SK-N-SH (cell line): ENCODE measurements at regions not wholly inside any gene's neighbourhood (a gene's known extent, or its start where the extent isn't known, plus 50 kb on each side); places are given as distances from the start of the nearest gene placed in this dataset.

Experiments used
- CTCF ChIA-PET: fragments of 300-600, 350-600 bp; formaldehyde crosslinking; extraction: SDS; loops from one replicate; lab custom pipeline; 2021; lab: Yijun Ruan, JAX
- POLR2A ChIA-PET: fragments of 350-600 bp; sonication (Branson Sonifier 250); formaldehyde crosslinking; extraction: SDS; loops from one replicate; lab custom pipeline; 2020; ENCODE audit warnings: antibody characterized with exemption, inconsistent platforms; lab: Yijun Ruan, JAX
- DNase-seq: peaks from one replicate; pipeline ENCODE4 v3.0.0; 2012
- H2AFZ ChIP-seq: fragments of 200-600 bp; sonication (generic); 2 replicates; pipeline ENCODE4 v1.8.1; 2016; ENCODE audit warnings: antibody characterized with exemption, mild to moderate bottlenecking, low read depth
- H3F3A ChIP-seq: fragments of 200-600 bp; sonication (generic); replicated peaks from 2 replicates; pipeline ENCODE3; 2016; ENCODE audit warnings: antibody characterized with exemption, mild to moderate bottlenecking; ENCODE audit not compliant: insufficient read depth
- H3K27ac ChIP-seq, 2 experiments: fragments of 200-500 bp in 1 of 2; fragments of 200-600 bp in 1 of 2; sonication (Bioruptor generic) in 1 of 2; sonication (generic), shearing (Covaris generic) in 1 of 2; 2 replicates each; pipeline versions ENCODE4 v1.5.1 to v1.6.1; 2014 to 2016; ENCODE audit warnings: low read depth in 2 of 2, inconsistent platforms in 1 of 2, low read length in 1 of 2, mild to moderate bottlenecking in 1 of 2, mixed read lengths in 1 of 2
- H3K27me3 ChIP-seq: fragments of 200-600 bp; sonication (generic), shearing (Covaris generic); 2 replicates; pipeline ENCODE4 v1.6.1; 2016; ENCODE audit warnings: mixed run types; ENCODE audit not compliant: insufficient read depth
- H3K36me3 ChIP-seq, 2 experiments: fragments of 200-500 bp in 1 of 2; fragments of 200-600 bp in 1 of 2; sonication (Bioruptor generic) in 1 of 2; sonication (generic) in 1 of 2; replicated peaks in 1 of 2; 2 replicates each; pipeline versions ENCODE3 to v1.5.1; 2014 to 2016; ENCODE audit warnings: low read length in 1 of 2, mild to moderate bottlenecking in 1 of 2; ENCODE audit not compliant: insufficient read depth in 2 of 2, control insufficient read depth in 1 of 2
- H3K4me1 ChIP-seq, 2 experiments: fragments of 200-500 bp in 1 of 2; fragments of 200-600 bp in 1 of 2; sonication (Bioruptor generic) in 1 of 2; sonication (generic), shearing (Covaris generic) in 1 of 2; 2 replicates each; pipeline versions ENCODE4 v1.5.1 to v1.6.1; 2014 to 2016; ENCODE audit warnings: low read depth in 1 of 2, low read length in 1 of 2, mixed run types in 1 of 2; ENCODE audit not compliant: insufficient read depth in 2 of 2, control insufficient read depth in 1 of 2
- H3K4me2 ChIP-seq: fragments of 200-600 bp; sonication (generic), shearing (Covaris generic); 2 replicates; pipeline ENCODE4 v1.6.1; 2017; ENCODE audit warnings: mixed run types
- H3K4me3 ChIP-seq, 2 experiments: fragments of 200-500 bp in 1 of 2; fragments of 200-600 bp in 1 of 2; sonication (Bioruptor generic) in 1 of 2; sonication (generic), shearing (Covaris generic) in 1 of 2; 2 replicates each; pipeline versions ENCODE4 v1.5.1 to v1.8.1; 2014 to 2016; ENCODE audit warnings: low read depth in 2 of 2, inconsistent platforms in 1 of 2, low read length in 1 of 2, mild to moderate bottlenecking in 1 of 2, mixed read lengths in 1 of 2, moderate library complexity in 1 of 2
- H3K79me2 ChIP-seq: fragments of 200-600 bp; sonication (generic); 2 replicates; pipeline ENCODE4 v1.8.1; 2017; ENCODE audit warnings: mild to moderate bottlenecking; ENCODE audit not compliant: insufficient read depth
- H3K9ac ChIP-seq: fragments of 200-600 bp; sonication (generic); 2 replicates; pipeline ENCODE4 v1.6.1; 2017; ENCODE audit warnings: mixed run types
- H3K9me2 ChIP-seq: fragments of 200-600 bp; sonication (generic); 2 replicates; pipeline ENCODE4 v1.6.1; 2017; ENCODE audit warnings: mixed run types
- H3K9me3 ChIP-seq: fragments of 200-600 bp; sonication (generic); 2 replicates; pipeline ENCODE4 v1.6.1; 2017; ENCODE audit warnings: mixed run types, mild to moderate bottlenecking, moderate library complexity
- H4K20me1 ChIP-seq: fragments of 200-600 bp; sonication (generic); 2 replicates; pipeline ENCODE4 v1.6.1; 2017; ENCODE audit warnings: mild to moderate bottlenecking, mixed run types; ENCODE audit not compliant: insufficient read depth
- ELF1 ChIP-seq: IDR thresholded peaks from 2 replicates; pipeline ENCODE4 v1.4.0; 2012
- FOXM1 ChIP-seq: IDR thresholded peaks from 2 replicates; pipeline ENCODE4 v1.4.0; 2012; ENCODE audit warnings: low read depth, mild to moderate bottlenecking
- GATA2 ChIP-seq: sonication (generic); formaldehyde crosslinking; IDR thresholded peaks from 2 replicates; pipeline ENCODE4 v1.5.0; 2020; ENCODE audit warnings: mild to moderate bottlenecking, missing genetic modification reagents
- JUND ChIP-seq: IDR thresholded peaks from 2 replicates; pipeline ENCODE4 v1.4.0; 2012
- MXI1 ChIP-seq: IDR thresholded peaks from 2 replicates; pipeline ENCODE4 v1.6.1; 2012; ENCODE audit warnings: mild to moderate bottlenecking, low read depth, low read length, improper control_type of control experiment
- NFIC ChIP-seq: IDR thresholded peaks from 2 replicates; pipeline ENCODE4 v1.4.0; 2012; ENCODE audit warnings: borderline replicate concordance
- POLR2AphosphoS5 ChIP-seq: IDR thresholded peaks from 2 replicates; pipeline ENCODE4 v1.6.1; 2012; ENCODE audit warnings: low read depth, low read length
- SIN3A ChIP-seq: IDR thresholded peaks from 2 replicates; pipeline ENCODE4 v1.6.1; 2012; ENCODE audit warnings: low read depth, mild to moderate bottlenecking, low read length, moderate library complexity, borderline replicate concordance
- TAF1 ChIP-seq: IDR thresholded peaks from 2 replicates; pipeline ENCODE4 v1.6.1; 2012; ENCODE audit warnings: low read depth, mild to moderate bottlenecking, low read length, moderate library complexity, borderline replicate concordance
- YY1 ChIP-seq: IDR thresholded peaks from 2 replicates; pipeline ENCODE4 v1.4.0; 2012; ENCODE audit warnings: low read depth, mild to moderate bottlenecking
- WGBS: methylation state at CpG from one replicate; pipeline ENCODE4 v1.1.6; 2017; ENCODE audit warnings: low lambda C conversion rate; 5-methylcytosine and 5-hydroxymethylcytosine counted together
- TF ChIP-seq, protein P1 (sequence below): IDR thresholded peaks from 2 replicates; pipeline ENCODE4 v1.4.0; 2012; ENCODE audit warnings: low read depth, borderline replicate concordance
- TF ChIP-seq, protein P2 (sequence below): fragments of 150-350 bp; IDR thresholded peaks from 2 replicates; pipeline ENCODE4 v1.6.1; 2017; ENCODE audit warnings: antibody characterized with exemption, low read length, low read depth, borderline replicate concordance
- TF ChIP-seq, protein P3 (sequence below): fragments of 200-600 bp; sonication (generic); IDR thresholded peaks from 2 replicates; pipeline ENCODE4 v1.6.1; 2017; ENCODE audit warnings: antibody characterized with exemption, mild to moderate bottlenecking, moderate library complexity
- TF ChIP-seq, protein P4 (sequence below): IDR thresholded peaks from 2 replicates; pipeline ENCODE4; 2012
- TF ChIP-seq, protein P5 (sequence below): IDR thresholded peaks from 2 replicates; pipeline ENCODE4 v1.4.0; 2012; ENCODE audit warnings: low read depth

DNA sequence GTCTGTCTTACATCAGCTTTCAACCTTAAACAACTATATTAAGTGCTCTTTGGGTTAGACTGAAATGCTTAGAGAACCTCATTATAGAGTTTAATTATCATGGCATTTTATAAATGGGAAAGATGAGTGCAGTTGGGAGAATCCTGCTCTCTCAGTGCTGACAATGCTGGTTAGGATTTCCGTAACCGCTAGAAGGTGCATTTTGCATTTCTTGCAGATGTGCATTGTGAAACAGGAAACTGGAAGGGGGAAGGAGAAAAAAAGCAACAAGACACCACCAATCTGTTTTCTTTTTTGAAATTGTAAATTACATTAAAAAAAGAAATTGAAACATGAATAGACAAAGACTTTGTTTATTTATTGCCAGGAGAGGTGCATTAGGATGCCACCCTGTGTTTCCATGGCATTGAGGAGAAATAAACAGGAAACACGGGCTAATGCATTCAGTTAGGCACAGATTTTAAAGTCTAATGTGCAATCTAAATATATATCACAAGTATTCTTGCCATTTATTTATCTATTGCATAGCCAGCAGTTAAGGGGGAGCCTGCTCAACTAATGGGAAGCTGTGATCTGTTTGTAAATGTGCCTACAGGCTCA lies 478.9 kb downstream of the PSAT1 start (continued):
- TF ChIP-seq, protein P1, sequence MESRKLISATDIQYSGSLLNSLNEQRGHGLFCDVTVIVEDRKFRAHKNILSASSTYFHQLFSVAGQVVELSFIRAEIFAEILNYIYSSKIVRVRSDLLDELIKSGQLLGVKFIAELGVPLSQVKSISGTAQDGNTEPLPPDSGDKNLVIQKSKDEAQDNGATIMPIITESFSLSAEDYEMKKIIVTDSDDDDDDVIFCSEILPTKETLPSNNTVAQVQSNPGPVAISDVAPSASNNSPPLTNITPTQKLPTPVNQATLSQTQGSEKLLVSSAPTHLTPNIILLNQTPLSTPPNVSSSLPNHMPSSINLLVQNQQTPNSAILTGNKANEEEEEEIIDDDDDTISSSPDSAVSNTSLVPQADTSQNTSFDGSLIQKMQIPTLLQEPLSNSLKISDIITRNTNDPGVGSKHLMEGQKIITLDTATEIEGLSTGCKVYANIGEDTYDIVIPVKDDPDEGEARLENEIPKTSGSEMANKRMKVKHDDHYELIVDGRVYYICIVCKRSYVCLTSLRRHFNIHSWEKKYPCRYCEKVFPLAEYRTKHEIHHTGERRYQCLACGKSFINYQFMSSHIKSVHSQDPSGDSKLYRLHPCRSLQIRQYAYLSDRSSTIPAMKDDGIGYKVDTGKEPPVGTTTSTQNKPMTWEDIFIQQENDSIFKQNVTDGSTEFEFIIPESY, result no peak
- TF ChIP-seq FOXM1 (no peak), YY1 (no peak)
- TF ChIP-seq, protein P2, sequence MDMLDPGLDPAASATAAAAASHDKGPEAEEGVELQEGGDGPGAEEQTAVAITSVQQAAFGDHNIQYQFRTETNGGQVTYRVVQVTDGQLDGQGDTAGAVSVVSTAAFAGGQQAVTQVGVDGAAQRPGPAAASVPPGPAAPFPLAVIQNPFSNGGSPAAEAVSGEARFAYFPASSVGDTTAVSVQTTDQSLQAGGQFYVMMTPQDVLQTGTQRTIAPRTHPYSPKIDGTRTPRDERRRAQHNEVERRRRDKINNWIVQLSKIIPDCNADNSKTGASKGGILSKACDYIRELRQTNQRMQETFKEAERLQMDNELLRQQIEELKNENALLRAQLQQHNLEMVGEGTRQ, result no peak
- TF ChIP-seq, protein P3, sequence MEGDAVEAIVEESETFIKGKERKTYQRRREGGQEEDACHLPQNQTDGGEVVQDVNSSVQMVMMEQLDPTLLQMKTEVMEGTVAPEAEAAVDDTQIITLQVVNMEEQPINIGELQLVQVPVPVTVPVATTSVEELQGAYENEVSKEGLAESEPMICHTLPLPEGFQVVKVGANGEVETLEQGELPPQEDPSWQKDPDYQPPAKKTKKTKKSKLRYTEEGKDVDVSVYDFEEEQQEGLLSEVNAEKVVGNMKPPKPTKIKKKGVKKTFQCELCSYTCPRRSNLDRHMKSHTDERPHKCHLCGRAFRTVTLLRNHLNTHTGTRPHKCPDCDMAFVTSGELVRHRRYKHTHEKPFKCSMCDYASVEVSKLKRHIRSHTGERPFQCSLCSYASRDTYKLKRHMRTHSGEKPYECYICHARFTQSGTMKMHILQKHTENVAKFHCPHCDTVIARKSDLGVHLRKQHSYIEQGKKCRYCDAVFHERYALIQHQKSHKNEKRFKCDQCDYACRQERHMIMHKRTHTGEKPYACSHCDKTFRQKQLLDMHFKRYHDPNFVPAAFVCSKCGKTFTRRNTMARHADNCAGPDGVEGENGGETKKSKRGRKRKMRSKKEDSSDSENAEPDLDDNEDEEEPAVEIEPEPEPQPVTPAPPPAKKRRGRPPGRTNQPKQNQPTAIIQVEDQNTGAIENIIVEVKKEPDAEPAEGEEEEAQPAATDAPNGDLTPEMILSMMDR, result no peak
- TF ChIP-seq, all 33 proteins: peak for 0

DNA sequence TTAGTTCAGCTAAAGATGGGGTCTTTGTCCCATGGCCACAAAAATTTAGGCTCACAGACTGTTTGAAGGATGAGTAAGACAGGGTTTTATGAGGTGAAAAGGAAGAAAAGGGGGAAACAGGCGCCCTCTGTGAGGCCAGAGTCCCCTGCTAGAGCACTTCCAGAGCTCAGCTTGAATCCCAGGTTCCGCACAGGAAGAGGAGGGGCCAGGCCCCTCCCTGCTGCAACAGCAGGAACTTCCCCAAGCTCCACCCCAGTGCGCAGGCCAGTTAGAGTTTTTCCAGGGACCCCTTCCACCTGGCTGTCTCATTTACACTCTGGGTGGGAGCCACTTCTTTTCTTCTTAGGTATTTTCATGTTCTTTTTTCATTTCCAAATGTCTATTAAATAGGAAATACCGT lies 480.8 kb downstream of the PSAT1 start:
- Histone ChIP-seq H3K4me2 (no peak overlapping the region), H3K27ac (no peak overlapping the region), H3K9me3 (no peaks in the 10 kb centered on the region), H4K20me1 (no peaks in the 10 kb centered on the region), H3K9ac (no peak overlapping the region), H3K4me1 (peaks cover 0 to 3% of the 10 kb centered on the region in 2 experiments; a peak in 1 of 4 replicates), H2AFZ (no peak overlapping the region), H3K36me3 (no peaks in the 10 kb centered on the region), H3K79me2 (no peaks in the 10 kb centered on the region), H3K27me3 (no peaks in the 10 kb centered on the region), H3K4me3 (no peak overlapping the region), H3F3A (no peaks in the 10 kb centered on the region), H3K9me2 (no peaks in the 10 kb centered on the region)
- DNase-seq, result no peak
- POLR2A ChIA-PET, result no interaction called here
- no peak for TF ChIP-seq MXI1
- no peak for TF ChIP-seq ELF1
- TF ChIP-seq, protein P4, sequence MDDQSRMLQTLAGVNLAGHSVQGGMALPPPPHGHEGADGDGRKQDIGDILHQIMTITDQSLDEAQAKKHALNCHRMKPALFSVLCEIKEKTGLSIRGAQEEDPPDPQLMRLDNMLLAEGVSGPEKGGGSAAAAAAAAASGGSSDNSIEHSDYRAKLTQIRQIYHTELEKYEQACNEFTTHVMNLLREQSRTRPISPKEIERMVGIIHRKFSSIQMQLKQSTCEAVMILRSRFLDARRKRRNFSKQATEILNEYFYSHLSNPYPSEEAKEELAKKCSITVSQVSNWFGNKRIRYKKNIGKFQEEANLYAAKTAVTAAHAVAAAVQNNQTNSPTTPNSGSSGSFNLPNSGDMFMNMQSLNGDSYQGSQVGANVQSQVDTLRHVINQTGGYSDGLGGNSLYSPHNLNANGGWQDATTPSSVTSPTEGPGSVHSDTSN, result no peak
- TF ChIP-seq, protein P3, result no peak
- TF ChIP-seq, protein P5, sequence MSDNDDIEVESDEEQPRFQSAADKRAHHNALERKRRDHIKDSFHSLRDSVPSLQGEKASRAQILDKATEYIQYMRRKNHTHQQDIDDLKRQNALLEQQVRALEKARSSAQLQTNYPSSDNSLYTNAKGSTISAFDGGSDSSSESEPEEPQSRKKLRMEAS, result no peak
- no peak for TF ChIP-seq SIN3A
- no peak for TF ChIP-seq TAF1
- TF ChIP-seq POLR2AphosphoS5, result no peak
- no peak for TF ChIP-seq NFIC
- TF ChIP-seq GATA2, result no peak
- no peak for TF ChIP-seq JUND
- CTCF ChIA-PET, result no interaction called here
- 91% methylated on average over 3 of the region's 4 CpGs for WGBS
